Tibial nerve (tissue), 4 donors: ENCODE measurements at regions not wholly inside any gene's neighbourhood (a gene's known extent, or its start where the extent isn't known, plus 50 kb on each side); places are given as distances from the start of the nearest gene placed in this dataset.

ENCODE experiments used
- DNase-seq, 2 donors: peaks; one replicate each; pipeline ENCODE4 v3.0.0-alpha.2; 2019; ENCODE audit warnings: low spot score in 2 of 2
- H3K27ac ChIP-seq, 4 donors: fragments of 200-600 bp; sonication (generic) in 3 of 4; one replicate each; pipeline ENCODE4 v1.5.1; 2017 to 2019; ENCODE audit warnings: mild to moderate bottlenecking in 1 of 4
- H3K27me3 ChIP-seq, 2 donors: fragments of 200-600 bp; sonication (generic) in 1 of 2; one replicate each; pipeline versions ENCODE4 v1.5.1 to v1.6.0; 2017 to 2019
- H3K36me3 ChIP-seq, 3 donors: fragments of 200-600 bp; sonication (generic); one replicate each; pipeline ENCODE4 v1.5.1; 2018 to 2019
- H3K4me1 ChIP-seq, 4 donors: fragments of 200-600 bp; sonication (generic) in 3 of 4; one replicate each; pipeline ENCODE4 v1.5.1; 2017 to 2019
- H3K4me3 ChIP-seq, 4 donors: fragments of 200-600 bp; sonication (generic) in 3 of 4; one replicate each; pipeline ENCODE4 v1.5.1; 2017 to 2019; ENCODE audit warnings: mild to moderate bottlenecking in 1 of 4, moderate library complexity in 1 of 4
- H3K9me3 ChIP-seq, 4 donors: fragments of 200-600 bp; sonication (generic) in 3 of 4; one replicate each; pipeline ENCODE4 v1.5.1; 2017 to 2019
- EP300 ChIP-seq, 2 donors: sonication (generic); formaldehyde crosslinking; IDR thresholded peaks; one replicate each; pipeline ENCODE4 v1.6.1; 2017; ENCODE audit warnings: antibody characterized with exemption in 2 of 2, mild to moderate bottlenecking in 1 of 2
- POLR2A ChIP-seq, 2 donors: fragments of 450-650 bp; IDR thresholded peaks; one replicate each; pipeline ENCODE4 v1.6.1; 2017; ENCODE audit warnings: antibody characterized with exemption in 2 of 2, mild to moderate bottlenecking in 2 of 2, moderate library complexity in 2 of 2
- WGBS, 2 donors: methylation state at CpG; one replicate each; pipeline ENCODE4 v1.1.5; 2018; 5-methylcytosine and 5-hydroxymethylcytosine counted together
- TF ChIP-seq, protein P1 (sequence below), 5 experiments: fragments of 200-600 bp in 3 of 5; fragments of 450-650 bp in 2 of 5; sonication (generic) in 3 of 5; IDR thresholded peaks; one replicate each; pipeline ENCODE4 v1.5.1; 2016 to 2019; ENCODE audit warnings: antibody characterized with exemption in 5 of 5, mild to moderate bottlenecking in 3 of 5, moderate library complexity in 2 of 5

- Histone ChIP-seq H3K36me3 (no peaks in the 10 kb centered on the region), H3K4me1 (no peaks in the 10 kb centered on the region), H3K9me3 (peaks cover 0 to 6% (median 0%) of the 10 kb centered on the region in 4 donors), H3K27me3 (no peaks in the 10 kb centered on the region), H3K4me3 (no peak overlapping the region), H3K27ac (no peak overlapping the region)
- WGBS, 2 donors, result 65 to 76% methylated on average over 2 of the region's 2 CpGs
- TF ChIP-seq EP300 (IDR thresholded peaks at IDR 0.05) (no peak), POLR2A (IDR thresholded peaks at IDR 0.05) (no peak)
- TF ChIP-seq, protein P1, sequence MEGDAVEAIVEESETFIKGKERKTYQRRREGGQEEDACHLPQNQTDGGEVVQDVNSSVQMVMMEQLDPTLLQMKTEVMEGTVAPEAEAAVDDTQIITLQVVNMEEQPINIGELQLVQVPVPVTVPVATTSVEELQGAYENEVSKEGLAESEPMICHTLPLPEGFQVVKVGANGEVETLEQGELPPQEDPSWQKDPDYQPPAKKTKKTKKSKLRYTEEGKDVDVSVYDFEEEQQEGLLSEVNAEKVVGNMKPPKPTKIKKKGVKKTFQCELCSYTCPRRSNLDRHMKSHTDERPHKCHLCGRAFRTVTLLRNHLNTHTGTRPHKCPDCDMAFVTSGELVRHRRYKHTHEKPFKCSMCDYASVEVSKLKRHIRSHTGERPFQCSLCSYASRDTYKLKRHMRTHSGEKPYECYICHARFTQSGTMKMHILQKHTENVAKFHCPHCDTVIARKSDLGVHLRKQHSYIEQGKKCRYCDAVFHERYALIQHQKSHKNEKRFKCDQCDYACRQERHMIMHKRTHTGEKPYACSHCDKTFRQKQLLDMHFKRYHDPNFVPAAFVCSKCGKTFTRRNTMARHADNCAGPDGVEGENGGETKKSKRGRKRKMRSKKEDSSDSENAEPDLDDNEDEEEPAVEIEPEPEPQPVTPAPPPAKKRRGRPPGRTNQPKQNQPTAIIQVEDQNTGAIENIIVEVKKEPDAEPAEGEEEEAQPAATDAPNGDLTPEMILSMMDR (IDR thresholded peaks at IDR 0.05), result no peak
- no peak for DNase-seq
Observed at GRCh38 chr5:122547219-122547618, 227.7 kb upstream of the SNX2 start.

DNA sequence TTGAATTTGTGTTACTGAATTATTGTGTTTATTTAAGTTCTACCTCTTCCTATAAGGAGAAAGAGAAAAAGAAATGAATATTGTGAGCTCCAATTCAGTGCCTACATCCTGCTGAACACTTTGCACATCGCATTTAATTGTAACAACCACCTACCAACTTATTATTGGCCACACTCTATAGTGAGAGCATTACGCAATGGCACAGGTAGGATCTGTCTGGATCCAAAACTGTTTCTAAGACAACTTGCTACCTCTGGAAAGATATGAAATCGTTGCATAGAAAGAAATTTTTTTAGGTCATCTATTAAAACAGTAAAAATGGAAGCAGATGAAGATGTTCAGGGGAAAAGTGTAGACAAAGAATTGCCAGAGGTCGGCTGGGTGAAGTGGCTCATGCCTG is 227.2 kb upstream of the SNX2 start:
- 89 to 91% methylated on average over 4 of the region's 4 CpGs for WGBS, 2 donors
- H3K27ac ChIP-seq, result no peak overlapping the region
- no peak for DNase-seq
- peaks cover 0 to 6% (median 0%) of the 10 kb centered on the region in 4 donors for H3K9me3 ChIP-seq
- no peaks in the 10 kb centered on the region for H3K27me3 ChIP-seq
- no peak overlapping the region for H3K4me3 ChIP-seq
- TF ChIP-seq POLR2A (IDR thresholded peaks at IDR 0.05) (no peak), EP300 (IDR thresholded peaks at IDR 0.05) (no peak)
- TF ChIP-seq, protein P1 (IDR thresholded peaks at IDR 0.05), result no peak
- no peaks in the 10 kb centered on the region for H3K36me3 ChIP-seq
- no peaks in the 10 kb centered on the region for H3K4me1 ChIP-seq

GRCh38 chr5:122559676-122560075 is 215.2 kb upstream of the SNX2 start:
- DNase-seq, result no peak
- Histone ChIP-seq H3K27me3 (no peaks in the 10 kb centered on the region), H3K4me3 (no peak overlapping the region), H3K9me3 (no peaks in the 10 kb centered on the region), H3K27ac (no peak overlapping the region), H3K4me1 (no peaks in the 10 kb centered on the region), H3K36me3 (no peaks in the 10 kb centered on the region)
- TF ChIP-seq, protein P1 (IDR thresholded peaks at IDR 0.05), result no peak
- TF ChIP-seq EP300 (IDR thresholded peaks at IDR 0.05), result no peak
- TF ChIP-seq POLR2A (IDR thresholded peaks at IDR 0.05), result no peak

- Histone ChIP-seq H3K27me3 (no peaks in the 10 kb centered on the region), H3K4me1 (no peaks in the 10 kb centered on the region), H3K27ac (no peak overlapping the region), H3K4me3 (no peak overlapping the region), H3K36me3 (no peaks in the 10 kb centered on the region), H3K9me3 (no peaks in the 10 kb centered on the region)
- 61% methylated on average over 3 of the region's 3 CpGs for WGBS, 2 donors
- TF ChIP-seq, protein P1 (IDR thresholded peaks at IDR 0.05), result no peak
- TF ChIP-seq EP300 (IDR thresholded peaks at IDR 0.05), result no peak
- TF ChIP-seq POLR2A (IDR thresholded peaks at IDR 0.05), result no peak
- DNase-seq, result no peak
Observed at GRCh38 chr5:122561209-122561608, 213.7 kb upstream of the SNX2 start.

DNA sequence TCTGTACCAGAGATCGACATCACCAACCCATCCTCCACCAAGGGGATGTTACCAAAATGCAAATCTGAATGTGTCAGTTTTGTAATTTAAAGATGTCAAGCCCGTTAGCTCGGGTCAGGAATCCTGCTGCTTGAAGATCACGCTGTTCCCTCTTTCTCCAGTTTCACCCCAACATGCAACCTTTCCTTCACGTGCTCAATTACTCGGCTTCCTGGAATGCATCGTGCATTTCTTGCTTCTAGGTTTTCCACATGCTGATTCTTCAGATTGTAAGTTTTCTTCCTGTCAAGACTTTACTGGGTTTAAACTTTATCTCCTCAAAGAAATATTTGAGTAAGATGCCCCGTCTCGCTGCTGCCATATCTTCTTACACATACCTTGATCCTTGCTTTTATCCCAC is 209.5 kb upstream of the SNX2 start:
- TF ChIP-seq, protein P1 (IDR thresholded peaks at IDR 0.05), result no peak
- TF ChIP-seq POLR2A (IDR thresholded peaks at IDR 0.05) (no peak), EP300 (IDR thresholded peaks at IDR 0.05) (no peak)
- H3K4me3 ChIP-seq, result no peak overlapping the region
- H3K4me1 ChIP-seq, result no peaks in the 10 kb centered on the region
- no peaks in the 10 kb centered on the region for H3K9me3 ChIP-seq
- no peaks in the 10 kb centered on the region for H3K36me3 ChIP-seq
- no peaks in the 10 kb centered on the region for H3K27me3 ChIP-seq
- WGBS, 2 donors, result 85% methylated on average over 9 of the region's 9 CpGs
- DNase-seq, result no peak
- H3K27ac ChIP-seq, result no peak overlapping the region
